ENCODE measurements at regions not wholly inside any gene's neighbourhood (a gene's known extent, or its start where the extent isn't known, plus 50 kb on each side); places are given as distances from the start of the nearest gene placed in this dataset.
"Not testable (repeated sequence)": the region's sequence is repeated elsewhere in the genome, so short reads cannot be mapped to it uniquely, and the experiment has no call there.

DNA sequence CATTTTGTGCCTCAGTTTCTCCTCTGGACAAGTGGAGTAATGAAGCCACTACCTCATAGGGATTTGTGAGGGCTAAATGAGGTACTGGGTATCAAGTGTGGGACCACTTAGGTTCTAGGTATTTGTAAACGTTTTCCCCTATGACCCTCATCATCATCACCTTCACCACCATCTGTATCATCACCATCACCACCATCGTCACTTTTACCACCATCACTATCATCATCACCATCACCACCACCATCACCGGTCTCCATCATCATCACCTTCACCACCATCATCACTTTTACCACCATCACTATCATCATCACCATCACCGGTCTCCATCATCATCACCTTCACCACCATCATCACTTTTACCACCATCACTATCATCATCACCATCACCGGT, 94.1 kb upstream of the GSE1 start:
- H3K4me3 ChIP-seq (ENCODE audit: low read depth in 1 of 5, low read length in 5 of 5); H3K36me3 ChIP-seq (ENCODE audit: control insufficient read depth in 5 of 5, insufficient read depth in 5 of 5, low read length in 5 of 5); H3K27me3 ChIP-seq (ENCODE audit: control insufficient read depth in 5 of 5, insufficient read depth in 4 of 5, low read length in 5 of 5); H3K27ac ChIP-seq (ENCODE audit: low read depth, low read length); H3K9ac ChIP-seq (ENCODE audit: low read length in 5 of 5); H3K9me3 ChIP-seq (ENCODE audit: control insufficient read depth in 5 of 5, low read length in 5 of 5): not testable (repeated sequence)
- peaks cover 20 to 42% (median 38%) of the 10 kb centered on the region in 5 donors for H3K4me1 ChIP-seq (ENCODE audit: control insufficient read depth in 5 of 5, insufficient read depth in 5 of 5, low read length in 5 of 5)

GRCh38 chr16:85519540-85520231, 93.4 kb upstream of the GSE1 start:
- Histone ChIP-seq H3K4me1 (ENCODE audit: control insufficient read depth in 5 of 5, insufficient read depth in 5 of 5, low read length in 5 of 5) (peaks cover 17 to 42% (median 38%) of the 10 kb centered on the region in 5 donors), H3K4me3 (ENCODE audit: low read depth in 1 of 5, low read length in 5 of 5) (no peak overlapping the region)

GRCh38 chr16:85520853-85521521, 92.1 kb upstream of the GSE1 start:
- Histone ChIP-seq H3K27me3 (ENCODE audit: control insufficient read depth in 5 of 5, insufficient read depth in 4 of 5, low read length in 5 of 5) (no peaks in the 10 kb centered on the region), H3K27ac (ENCODE audit: low read depth, low read length) (no peak overlapping the region), H3K36me3 (ENCODE audit: control insufficient read depth in 5 of 5, insufficient read depth in 5 of 5, low read length in 5 of 5) (peaks cover 0 to 5% (median 4%) of the 10 kb centered on the region in 5 donors), H3K4me3 (ENCODE audit: low read depth in 1 of 5, low read length in 5 of 5) (no peak overlapping the region), H3K9ac (ENCODE audit: low read length in 5 of 5) (no peak overlapping the region), H3K4me1 (ENCODE audit: control insufficient read depth in 5 of 5, insufficient read depth in 5 of 5, low read length in 5 of 5) (peaks cover 14 to 42% (median 32%) of the 10 kb centered on the region in 5 donors), H3K9me3 (ENCODE audit: control insufficient read depth in 5 of 5, low read length in 5 of 5) (no peaks in the 10 kb centered on the region)

More at GRCh38 chr16:85519540-85520231, 93.4 kb upstream of the GSE1 start:
- Histone ChIP-seq H3K9ac (ENCODE audit: low read length in 5 of 5) (no peak overlapping the region), H3K9me3 (ENCODE audit: control insufficient read depth in 5 of 5, low read length in 5 of 5) (no peaks in the 10 kb centered on the region), H3K36me3 (ENCODE audit: control insufficient read depth in 5 of 5, insufficient read depth in 5 of 5, low read length in 5 of 5) (peaks cover 0 to 5% (median 4%) of the 10 kb centered on the region in 5 donors), H3K27me3 (ENCODE audit: control insufficient read depth in 5 of 5, insufficient read depth in 4 of 5, low read length in 5 of 5) (no peaks in the 10 kb centered on the region), H3K27ac (ENCODE audit: low read depth, low read length) (no peak overlapping the region)

DNA sequence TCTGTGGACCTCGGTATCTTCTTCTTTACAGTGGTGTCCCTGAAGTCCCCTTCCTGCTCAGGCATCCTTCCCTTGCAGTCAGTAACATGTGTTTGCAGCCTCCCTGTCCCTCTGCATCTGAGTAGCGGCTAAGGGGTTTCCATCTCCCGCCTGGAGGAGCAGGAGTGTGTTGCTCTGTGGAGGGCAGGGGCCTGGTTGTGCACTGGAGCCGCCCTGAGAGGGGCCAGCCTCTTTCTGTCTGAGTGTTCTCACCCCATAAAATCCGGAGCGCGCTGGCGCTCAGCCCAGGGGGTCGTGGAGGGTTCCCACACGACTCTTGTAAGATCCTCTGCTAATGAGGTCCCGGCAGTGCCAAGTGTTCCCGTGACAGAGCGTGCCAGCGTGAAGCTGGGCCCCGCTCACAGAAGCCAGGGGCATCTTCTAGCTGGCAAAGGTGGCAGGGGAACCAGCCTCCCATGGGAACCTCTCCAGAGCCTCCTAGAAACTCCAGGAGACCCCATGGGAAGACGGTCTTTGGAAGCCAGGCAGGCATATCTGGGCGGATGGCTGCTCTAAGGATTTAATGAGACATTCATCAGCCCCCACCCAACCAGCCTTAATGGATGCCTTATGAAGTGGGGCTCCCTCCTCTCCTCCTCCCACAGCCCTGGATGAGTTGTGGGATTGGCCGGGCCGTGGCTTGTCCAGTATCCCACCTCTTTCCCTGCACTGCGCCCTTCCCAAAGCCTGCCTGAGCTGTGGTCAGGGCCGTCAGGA, 91.4 kb upstream of the GSE1 start:
- Histone ChIP-seq H3K4me1 (ENCODE audit: control insufficient read depth in 5 of 5, insufficient read depth in 5 of 5, low read length in 5 of 5) (peaks cover 14 to 46% (median 33%) of the 10 kb centered on the region in 5 donors), H3K4me3 (ENCODE audit: low read depth in 1 of 5, low read length in 5 of 5) (no peak overlapping the region), H3K27me3 (ENCODE audit: control insufficient read depth in 5 of 5, insufficient read depth in 4 of 5, low read length in 5 of 5) (no peaks in the 10 kb centered on the region), H3K9me3 (ENCODE audit: control insufficient read depth in 5 of 5, low read length in 5 of 5) (no peaks in the 10 kb centered on the region), H3K27ac (ENCODE audit: low read depth, low read length) (no peak overlapping the region), H3K36me3 (ENCODE audit: control insufficient read depth in 5 of 5, insufficient read depth in 5 of 5, low read length in 5 of 5) (peaks cover 0 to 5% (median 4%) of the 10 kb centered on the region in 5 donors), H3K9ac (ENCODE audit: low read length in 5 of 5) (no peak overlapping the region)

- Histone ChIP-seq H3K27me3 (ENCODE audit: control insufficient read depth in 5 of 5, insufficient read depth in 4 of 5, low read length in 5 of 5) (no peaks in the 10 kb centered on the region), H3K9me3 (ENCODE audit: control insufficient read depth in 5 of 5, low read length in 5 of 5) (no peaks in the 10 kb centered on the region), H3K4me1 (ENCODE audit: control insufficient read depth in 5 of 5, insufficient read depth in 5 of 5, low read length in 5 of 5) (peaks cover 14 to 52% (median 39%) of the 10 kb centered on the region in 5 donors), H3K9ac (ENCODE audit: low read length in 5 of 5) (peak overlapping the region in 1 of 5 donors; percentile 4), H3K36me3 (ENCODE audit: control insufficient read depth in 5 of 5, insufficient read depth in 5 of 5, low read length in 5 of 5) (peaks cover 0 to 5% (median 4%) of the 10 kb centered on the region in 5 donors), H3K27ac (ENCODE audit: low read depth, low read length) (no peak overlapping the region), H3K4me3 (ENCODE audit: low read depth in 1 of 5, low read length in 5 of 5) (no peak overlapping the region)
Measured at GRCh38 chr16:85522308-85522841, 90.7 kb upstream of the GSE1 start.

DNA sequence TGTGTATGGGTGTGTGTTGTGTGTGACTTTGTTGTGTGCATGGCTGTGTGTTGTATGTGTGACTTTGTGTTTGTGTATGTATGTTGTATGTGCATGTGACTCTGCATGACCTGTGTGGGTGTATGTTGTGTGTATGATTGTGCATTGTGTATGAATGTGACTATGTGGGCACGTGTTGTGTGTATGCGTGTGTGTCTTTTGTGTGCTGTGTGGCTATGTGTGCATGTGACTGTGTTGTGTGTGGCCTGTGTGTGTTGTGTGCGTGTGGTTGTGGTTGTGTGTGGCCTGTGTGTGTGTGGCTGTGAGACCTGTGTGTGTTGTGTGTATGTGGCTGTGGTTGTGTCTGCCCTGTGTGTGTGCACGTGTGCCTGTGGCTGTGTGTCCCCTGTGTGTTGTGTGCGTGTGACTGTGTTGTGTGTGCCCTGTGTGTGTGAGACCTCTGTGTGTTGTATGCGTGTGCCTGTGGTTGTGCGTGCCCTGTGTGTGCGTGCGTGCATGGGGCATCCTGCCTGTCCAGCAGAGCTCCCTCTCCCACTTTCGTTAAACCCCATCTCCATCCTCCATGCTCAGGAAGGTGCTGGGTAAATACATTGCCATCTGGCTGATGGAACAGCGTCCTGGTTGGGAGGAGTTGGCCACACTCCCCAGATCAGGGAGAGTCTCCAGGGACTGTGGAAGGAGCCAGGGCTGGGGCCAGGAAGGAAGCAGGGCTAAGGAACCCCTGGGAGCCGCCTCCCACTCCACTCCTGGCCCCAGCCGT, 90.1 kb upstream of the GSE1 start:
- Histone ChIP-seq H3K27ac (ENCODE audit: low read depth, low read length) (no peak overlapping the region), H3K9ac (ENCODE audit: low read length in 5 of 5) (peak overlapping the region in 2 of 5 donors; percentile 23 to 48), H3K4me1 (ENCODE audit: control insufficient read depth in 5 of 5, insufficient read depth in 5 of 5, low read length in 5 of 5) (peaks cover 14 to 58% (median 45%) of the 10 kb centered on the region in 5 donors), H3K36me3 (ENCODE audit: control insufficient read depth in 5 of 5, insufficient read depth in 5 of 5, low read length in 5 of 5) (peaks cover 0 to 5% (median 4%) of the 10 kb centered on the region in 5 donors), H3K9me3 (ENCODE audit: control insufficient read depth in 5 of 5, low read length in 5 of 5) (no peaks in the 10 kb centered on the region), H3K4me3 (ENCODE audit: low read depth in 1 of 5, low read length in 5 of 5) (peak overlapping the region in 3 of 5 donors; percentile 1 to 10 (median 5)), H3K27me3 (ENCODE audit: control insufficient read depth in 5 of 5, insufficient read depth in 4 of 5, low read length in 5 of 5) (no peaks in the 10 kb centered on the region)

- H3K4me3 ChIP-seq (ENCODE audit: low read depth in 1 of 5, low read length in 5 of 5) = peak overlapping the region in 2 of 5 donors; percentile 1 to 12
- H3K27ac ChIP-seq (ENCODE audit: low read depth, low read length) = peak overlapping the region; percentile 67
Measured at GRCh38 chr16:85523602-85524364, 89.3 kb upstream of the GSE1 start.

DNA sequence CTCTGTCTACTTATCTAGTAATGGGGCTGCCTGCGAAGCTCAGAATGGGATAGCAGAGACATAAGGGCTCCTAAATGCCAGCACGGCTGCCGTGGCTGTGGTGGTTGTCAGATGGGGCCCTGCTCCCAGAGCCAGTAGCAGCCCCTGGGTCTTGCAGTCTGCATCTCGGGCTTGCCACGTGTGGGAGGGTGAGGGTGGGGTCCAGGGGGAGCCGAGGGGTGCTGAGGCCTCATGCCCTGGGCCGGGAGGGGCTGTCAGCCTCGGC, 88.8 kb upstream of the GSE1 start:
- Histone ChIP-seq H3K9me3 (ENCODE audit: control insufficient read depth in 5 of 5, low read length in 5 of 5) (no peaks in the 10 kb centered on the region), H3K4me3 (ENCODE audit: low read depth in 1 of 5, low read length in 5 of 5) (peak overlapping the region in 2 of 5 donors; percentile 12 to 37), H3K36me3 (ENCODE audit: control insufficient read depth in 5 of 5, insufficient read depth in 5 of 5, low read length in 5 of 5) (peaks cover 0 to 4% (median 4%) of the 10 kb centered on the region in 5 donors), H3K9ac (ENCODE audit: low read length in 5 of 5) (peak overlapping the region in 3 of 5 donors; percentile 22 to 53 (median 43)), H3K27ac (ENCODE audit: low read depth, low read length) (peak overlapping the region; percentile 67), H3K4me1 (ENCODE audit: control insufficient read depth in 5 of 5, insufficient read depth in 5 of 5, low read length in 5 of 5) (peaks cover 14 to 66% (median 49%) of the 10 kb centered on the region in 5 donors), H3K27me3 (ENCODE audit: control insufficient read depth in 5 of 5, insufficient read depth in 4 of 5, low read length in 5 of 5) (no peaks in the 10 kb centered on the region)

More at GRCh38 chr16:85523602-85524364, 89.3 kb upstream of the GSE1 start:
- Histone ChIP-seq H3K27me3 (ENCODE audit: control insufficient read depth in 5 of 5, insufficient read depth in 4 of 5, low read length in 5 of 5) (no peaks in the 10 kb centered on the region), H3K36me3 (ENCODE audit: control insufficient read depth in 5 of 5, insufficient read depth in 5 of 5, low read length in 5 of 5) (peaks cover 0 to 5% (median 4%) of the 10 kb centered on the region in 5 donors), H3K4me1 (ENCODE audit: control insufficient read depth in 5 of 5, insufficient read depth in 5 of 5, low read length in 5 of 5) (peaks cover 14 to 61% (median 45%) of the 10 kb centered on the region in 5 donors), H3K9me3 (ENCODE audit: control insufficient read depth in 5 of 5, low read length in 5 of 5) (no peaks in the 10 kb centered on the region), H3K9ac (ENCODE audit: low read length in 5 of 5) (peak overlapping the region in 3 of 5 donors; percentile 22 to 53 (median 43))

Data from subcutaneous abdominal adipose tissue (tissue), 5 donors.